H1 (cell line): ENCODE measurements at regions not wholly inside any gene's neighbourhood (a gene's known extent, or its start where the extent isn't known, plus 50 kb on each side); places are given as distances from the start of the nearest gene placed in this dataset.
"Not testable (repeated sequence)": the region's sequence is repeated elsewhere in the genome, so short reads cannot be mapped to it uniquely, and the experiment has no call there.

Experiments
- CTCF ChIA-PET: fragments of 300-600 bp; sonication (Branson Sonifier 250); formaldehyde crosslinking; loops from one replicate; lab custom pipeline; 2021; ENCODE audit not compliant: partially characterized antibody; lab: Charles Lee
- POLR2A ChIA-PET: fragments of 300-600 bp; sonication (Branson Sonifier 250); formaldehyde crosslinking; loops from one replicate; lab custom pipeline; 2021; ENCODE audit warnings: inconsistent platforms; ENCODE audit not compliant: partially characterized antibody; lab: Charles Lee
- DNase-seq, 2 experiments: peaks; one replicate each; pipeline versions ENCODE4 v3.0.0 to v3.0.0-alpha.2; 2010 to 2022; ENCODE audit warnings: low spot score in 2 of 2, low read depth in 1 of 2, mixed read lengths in 1 of 2
- FAIRE-seq: peaks from 2 replicates; lab custom pipeline; 2011; peaks lifted over from hg19 to GRCh38; lab: Jason Lieb, UNC
- H2AFZ ChIP-seq: 2 replicates; pipeline ENCODE4 v1.8.1; 2012; ENCODE audit warnings: low read length, inconsistent platforms
- H2AK5ac ChIP-seq: 2 replicates; pipeline ENCODE4 v1.6.1; 2013; ENCODE audit warnings: low read depth, low read length
- H2BK120ac ChIP-seq: replicated peaks from 2 replicates; pipeline ENCODE3; 2013; ENCODE audit warnings: low read depth, low read length, inconsistent platforms
- H2BK12ac ChIP-seq: 2 replicates; pipeline ENCODE4 v1.6.1; 2013; ENCODE audit warnings: low read depth, low read length
- H2BK15ac ChIP-seq: 2 replicates; pipeline ENCODE4 v1.6.1; 2013; ENCODE audit warnings: low read length
- H2BK20ac ChIP-seq: 2 replicates; pipeline ENCODE4 v1.6.1; 2013; ENCODE audit warnings: low read length
- H2BK5ac ChIP-seq: 2 replicates; pipeline ENCODE4 v1.6.1; 2013; ENCODE audit warnings: low read depth, low read length
- H3K14ac ChIP-seq: 2 replicates; pipeline ENCODE4 v1.6.1; 2013; ENCODE audit warnings: inconsistent platforms; ENCODE audit not compliant: insufficient read length
- H3K18ac ChIP-seq: 2 replicates; pipeline ENCODE4 v1.6.1; 2013; ENCODE audit warnings: low read length; ENCODE audit errors: extremely low read depth
- H3K23ac ChIP-seq: 2 replicates; pipeline ENCODE4 v1.6.1; 2013; ENCODE audit warnings: inconsistent platforms; ENCODE audit not compliant: insufficient read length
- H3K23me2 ChIP-seq: 2 replicates; pipeline ENCODE4 v1.6.1; 2013; ENCODE audit warnings: low read depth, low read length
- H3K27ac ChIP-seq: 2 replicates; pipeline ENCODE4 v1.6.1; 2011; ENCODE audit warnings: low read depth, low read length, inconsistent platforms
- H3K27me3 ChIP-seq, 4 experiments: replicated peaks in 1 of 4; 1 replicate in 1 of 4; 2 replicates in 3 of 4; pipeline versions ENCODE4 v1.6.1 to v1.8.1; 2011 to 2013; ENCODE audit warnings: low read length in 3 of 4, mild to moderate bottlenecking in 3 of 4, inconsistent platforms in 2 of 4, mixed read lengths in 2 of 4, moderate library complexity in 1 of 4; ENCODE audit not compliant: control insufficient read depth in 3 of 4, insufficient read depth in 3 of 4; ENCODE audit errors: extremely low read depth in 1 of 4
- H3K36me3 ChIP-seq, 4 experiments: 2 replicates each; pipeline versions ENCODE4 v1.6.1 to v1.8.1; 2011 to 2013; ENCODE audit warnings: mild to moderate bottlenecking in 4 of 4, low read length in 3 of 4, moderate library complexity in 2 of 4, control low read depth in 1 of 4, inconsistent platforms in 1 of 4; ENCODE audit not compliant: insufficient read depth in 4 of 4, control insufficient read depth in 2 of 4
- H3K4ac ChIP-seq: replicated peaks from 2 replicates; pipeline ENCODE3; 2013; ENCODE audit warnings: low read length, low read depth, mixed read lengths, inconsistent platforms; ENCODE audit not compliant: insufficient read length
- H3K4me1 ChIP-seq, 4 experiments: replicated peaks in 1 of 4; 1 replicate in 1 of 4; 2 replicates in 3 of 4; pipeline versions ENCODE4 v1.6.1 to v1.8.1; 2011 to 2013; ENCODE audit warnings: low read length in 3 of 4, inconsistent platforms in 2 of 4, mixed read lengths in 1 of 4; ENCODE audit not compliant: insufficient read depth in 4 of 4, control insufficient read depth in 3 of 4
- H3K4me2 ChIP-seq, 2 experiments: 2 replicates each; pipeline versions ENCODE4 v1.6.1 to v1.8.1; 2011 to 2013; ENCODE audit warnings: low read depth in 2 of 2, low read length in 2 of 2, control low read depth in 1 of 2, inconsistent platforms in 1 of 2, mild to moderate bottlenecking in 1 of 2; ENCODE audit not compliant: insufficient read depth in 1 of 2
- H3K4me3 ChIP-seq, 4 experiments: fragments of 200-600, 300-600 bp in 1 of 4; sonication (generic), shearing (Covaris generic), sonication (Bioruptor Twin) in 1 of 4; 2 replicates each; pipeline versions ENCODE4 v1.5.1 to v1.8.1; 2011 to 2016; ENCODE audit warnings: low read length in 4 of 4, low read depth in 3 of 4, control low read depth in 2 of 4, inconsistent platforms in 2 of 4, mild to moderate bottlenecking in 2 of 4, mixed read lengths in 1 of 4, moderate library complexity in 1 of 4; ENCODE audit not compliant: insufficient read depth in 2 of 4; ENCODE audit errors: extremely low read depth in 1 of 4
- H3K56ac ChIP-seq: replicated peaks from 2 replicates; pipeline ENCODE3; 2013; ENCODE audit warnings: low read depth, mild to moderate bottlenecking, mixed read lengths, low read length, inconsistent platforms; ENCODE audit not compliant: insufficient read length
- H3K79me1 ChIP-seq: 2 replicates; pipeline ENCODE4 v1.6.1; 2013; ENCODE audit warnings: low read depth, low read length, control low read depth
- H3K79me2 ChIP-seq, 2 experiments: 2 replicates each; pipeline versions ENCODE4 v1.6.1 to v1.8.1; 2012 to 2013; ENCODE audit warnings: low read length in 2 of 2, mild to moderate bottlenecking in 2 of 2, inconsistent platforms in 1 of 2; ENCODE audit not compliant: insufficient read depth in 2 of 2, control insufficient read depth in 1 of 2
- H3K9ac ChIP-seq, 4 experiments: replicated peaks in 1 of 4; 1 replicate in 1 of 4; 2 replicates in 3 of 4; pipeline versions ENCODE4 v1.6.1 to v1.8.1; 2011 to 2013; ENCODE audit warnings: low read depth in 3 of 4, low read length in 3 of 4, control low read depth in 2 of 4, mild to moderate bottlenecking in 2 of 4, moderate library complexity in 2 of 4, inconsistent platforms in 1 of 4; ENCODE audit errors: extremely low read depth in 1 of 4
- H3K9me3 ChIP-seq, 2 experiments: 2 replicates each; pipeline versions ENCODE4 v1.6.1 to v1.8.1; 2012 to 2013; ENCODE audit warnings: mild to moderate bottlenecking in 2 of 2, moderate library complexity in 2 of 2, control low read depth in 1 of 2, inconsistent platforms in 1 of 2, low read depth in 1 of 2, low read length in 1 of 2, mixed read lengths in 1 of 2; ENCODE audit not compliant: insufficient read depth in 2 of 2
- H4K20me1 ChIP-seq, 2 experiments: replicated peaks in 1 of 2; 2 replicates each; pipeline versions ENCODE3 to v1.8.1; 2011 to 2013; ENCODE audit warnings: inconsistent platforms in 2 of 2, low read length in 2 of 2, mild to moderate bottlenecking in 1 of 2; ENCODE audit not compliant: insufficient read depth in 2 of 2, control insufficient read depth in 1 of 2
- H4K5ac ChIP-seq: 2 replicates; pipeline ENCODE4 v1.6.1; 2013; ENCODE audit warnings: low read length, low read depth, mixed read lengths, inconsistent platforms; ENCODE audit not compliant: insufficient read length
- H4K8ac ChIP-seq: 2 replicates; pipeline ENCODE4 v1.8.0; 2013; ENCODE audit warnings: mild to moderate bottlenecking, moderate library complexity, low read length, inconsistent platforms; ENCODE audit not compliant: insufficient read depth; ENCODE audit errors: extremely low read depth
- H4K91ac ChIP-seq: replicated peaks from 2 replicates; pipeline ENCODE3; 2013; ENCODE audit warnings: low read length, mixed read lengths, inconsistent platforms; ENCODE audit not compliant: insufficient read length
- WGBS, 2 experiments: shearing (Covaris generic) in 1 of 2; methylation state at CpG; one replicate each; pipeline versions ENCODE4 v1.1.6 to v1.1.7; 2013 to 2015; ENCODE audit warnings: low lambda C conversion rate in 2 of 2, mixed read lengths in 2 of 2, inconsistent platforms in 1 of 2, low coverage in 1 of 2, missing lambda C conversion rate in 1 of 2; ENCODE audit not compliant: insufficient replicate concordance in 2 of 2, insufficient coverage in 1 of 2, insufficient read length in 1 of 2; ENCODE audit errors: extremely low coverage in 1 of 2, missing lambda C conversion rate in 1 of 2; 5-methylcytosine and 5-hydroxymethylcytosine counted together

- H3K23me2 ChIP-seq, POLR2A ChIA-PET, CTCF ChIA-PET, H3K36me3 ChIP-seq, H3K4me3 ChIP-seq, H2AFZ ChIP-seq, H3K4ac ChIP-seq, H3K56ac ChIP-seq, H2BK15ac ChIP-seq, H3K18ac ChIP-seq, H3K79me2 ChIP-seq, H3K27me3 ChIP-seq, H2BK12ac ChIP-seq, H3K9me3 ChIP-seq, H3K14ac ChIP-seq, H3K79me1 ChIP-seq, FAIRE-seq, H2AK5ac ChIP-seq, H3K4me2 ChIP-seq, H4K91ac ChIP-seq, H3K27ac ChIP-seq, H2BK5ac ChIP-seq, H2BK120ac ChIP-seq, H4K20me1 ChIP-seq, H3K9ac ChIP-seq, H3K4me1 ChIP-seq, H4K8ac ChIP-seq, H4K5ac ChIP-seq, H2BK20ac ChIP-seq, DNase-seq, H3K23ac ChIP-seq: not testable (repeated sequence)
- WGBS, 2 experiments, result 94% methylated on average over 1 of the region's 1 CpG; no CpG with 5 or more reads in 1 of the 2 experiments
Observed at GRCh38 chr5:163934990-163935389, 429.6 kb downstream of the MAT2B start.
